DMS79 (cell line): ENCODE measurements at regions not wholly inside any gene's neighbourhood (a gene's known extent, or its start where the extent isn't known, plus 50 kb on each side); places are given as distances from the start of the nearest gene placed in this dataset.
"Not testable (repeated sequence)": the region's sequence is repeated elsewhere in the genome, so short reads cannot be mapped to it uniquely, and the experiment has no call there.

Source experiments
- DNase-seq: peaks from one replicate; lab custom pipeline; 2025; lab: John Stamatoyannopoulos, UW

DNA sequence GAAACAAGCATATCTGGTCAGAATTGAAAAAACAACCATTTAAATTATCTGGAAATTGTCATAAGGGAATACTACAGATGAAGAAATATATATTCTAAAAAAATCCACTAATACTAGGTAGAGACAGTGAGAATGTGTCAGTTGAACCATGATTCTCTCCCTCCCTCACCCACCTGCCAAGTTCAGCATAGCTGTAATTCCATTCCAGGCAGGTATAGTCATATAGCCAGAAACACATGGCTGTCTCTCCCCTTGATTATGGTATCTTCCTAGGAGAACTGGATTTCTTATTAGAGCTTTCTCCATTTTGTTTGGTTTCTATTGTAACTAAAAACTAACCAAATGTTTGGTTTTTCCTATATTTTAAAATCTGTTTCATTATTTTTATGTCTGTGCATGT is 509.2 kb downstream of the CDH10 start:
- no peak for DNase-seq

DNA sequence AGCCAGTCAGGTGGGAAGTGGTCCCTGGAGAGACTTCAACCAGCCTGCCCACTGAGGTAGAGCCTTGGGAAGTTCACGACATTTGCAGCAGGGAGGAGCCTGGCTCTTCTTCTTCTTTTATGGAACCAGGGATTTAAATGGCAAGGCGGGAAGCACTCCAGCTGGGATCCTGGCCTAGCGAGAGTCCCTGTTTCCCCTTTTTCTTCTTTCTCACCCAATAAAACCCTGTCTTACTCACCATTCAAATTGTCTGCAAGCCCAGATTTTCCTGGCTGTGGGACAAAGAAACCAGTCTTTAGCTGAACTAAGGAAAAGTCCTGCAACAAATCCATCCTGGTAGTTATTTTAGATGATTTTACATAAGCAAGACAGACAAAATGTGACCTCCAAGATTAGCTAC is 503.7 kb downstream of the CDH10 start:
- DNase-seq: no peak

- no peak for DNase-seq
These were observed 502.4 kb downstream of the CDH10 start for GRCh38 chr5:24142341-24142740.

GRCh38 chr5:24145806-24146205 is 499.0 kb downstream of the CDH10 start:
- DNase-seq: no peak

DNA sequence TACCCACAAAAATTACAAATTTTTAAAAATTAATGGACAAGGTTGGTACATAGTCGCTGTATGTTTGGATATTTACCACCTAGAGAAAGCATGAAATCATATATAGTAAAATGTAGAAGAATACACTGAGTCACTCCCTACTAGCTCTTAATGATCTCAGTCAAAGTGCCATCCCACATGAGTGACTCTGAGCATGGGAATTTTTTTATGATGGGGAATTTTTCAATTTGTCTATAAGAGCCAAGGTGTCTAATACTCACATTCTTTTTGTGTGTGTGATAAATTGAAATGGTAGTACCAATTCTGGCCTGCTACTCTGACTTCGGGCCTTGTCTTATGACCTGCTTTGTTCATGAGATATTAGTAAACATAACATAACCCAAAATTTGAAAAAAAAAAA is 483.2 kb downstream of the CDH10 start:
- DNase-seq: no peak

GRCh38 chr5:24162343-24162742 is 482.4 kb downstream of the CDH10 start:
- no peak for DNase-seq

DNA sequence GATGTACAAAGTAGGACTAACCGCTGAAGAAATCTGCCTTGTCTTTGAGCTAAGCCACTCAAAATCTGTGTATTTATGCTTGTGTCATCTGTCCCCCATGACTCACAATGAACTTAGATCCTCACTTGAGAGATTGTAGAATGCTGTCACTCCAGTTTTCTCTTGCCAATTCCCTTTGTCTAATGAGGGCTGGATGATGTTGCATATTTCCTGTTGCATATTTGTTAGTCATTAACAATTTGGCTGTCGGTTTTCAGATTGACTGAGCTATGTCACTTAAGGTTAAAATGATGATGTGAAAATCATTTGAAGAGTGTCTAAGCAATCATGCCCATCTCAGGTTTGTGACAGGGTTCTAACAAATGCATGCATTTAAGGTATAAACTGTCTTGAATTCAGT is 481.7 kb downstream of the CDH10 start:
- no peak for DNase-seq

GRCh38 chr5:24167806-24168205 is 477.0 kb downstream of the CDH10 start:
- DNase-seq: no peak

DNA sequence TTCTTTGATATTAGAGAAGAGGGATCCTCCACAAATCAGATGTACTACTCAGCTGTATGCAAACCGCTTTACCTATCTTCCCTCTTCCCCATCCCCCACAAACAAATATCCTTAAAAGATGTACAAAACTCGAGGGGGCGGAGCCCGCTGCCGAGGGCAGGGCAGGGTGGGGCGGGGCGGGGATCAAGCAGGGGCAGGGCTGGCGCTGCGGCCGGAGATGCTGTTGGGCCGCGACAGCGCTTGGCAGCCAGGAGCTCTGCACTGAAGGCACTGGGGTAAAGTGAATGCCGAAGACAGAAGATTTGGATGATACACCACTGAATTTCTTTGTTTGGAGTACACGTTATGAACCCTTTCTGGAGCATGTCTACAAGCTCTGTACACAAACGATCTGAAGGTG is 474.8 kb downstream of the CDH10 start:
- DNase-seq: no peak

DNA sequence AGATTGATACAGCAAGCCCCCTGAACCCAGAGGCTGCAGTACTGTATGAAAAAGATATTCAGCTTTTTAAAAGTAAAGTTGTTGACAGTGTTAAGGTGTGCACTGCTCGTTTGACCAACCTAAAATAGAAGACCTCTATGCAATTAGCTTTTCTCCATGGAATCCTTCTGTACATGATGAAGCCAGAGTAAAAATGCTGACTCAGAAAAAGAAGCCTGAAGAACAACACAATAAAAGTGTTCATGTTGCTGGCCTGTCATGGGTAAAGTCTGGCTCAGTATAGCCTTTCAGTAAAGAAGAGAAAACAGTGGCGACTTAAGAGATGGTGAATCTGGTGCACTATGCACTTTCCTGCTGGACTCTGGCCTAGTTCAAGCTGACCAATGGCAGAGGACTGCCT is 473.8 kb downstream of the CDH10 start:
- DNase-seq: not testable (repeated sequence)

DNA sequence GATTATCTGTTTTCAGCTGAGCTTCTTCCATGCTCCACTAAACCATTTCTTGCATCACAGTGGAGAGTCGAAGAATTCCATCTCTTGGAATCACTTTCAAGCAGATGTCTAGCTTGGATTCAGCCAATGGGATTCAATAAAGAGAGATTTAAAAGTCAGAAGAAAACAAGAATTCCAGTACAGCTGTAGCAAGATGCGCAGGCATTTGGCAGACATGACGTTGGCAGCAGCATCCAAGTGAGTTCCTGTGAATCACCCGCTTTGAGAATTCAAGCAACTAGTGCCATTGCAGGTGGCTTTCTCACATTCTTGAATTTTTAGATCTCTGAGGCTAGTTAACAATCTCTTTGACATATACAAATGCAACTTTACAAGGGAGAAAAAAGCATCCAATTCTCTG is 467.0 kb downstream of the CDH10 start:
- DNase-seq: no peak

DNA sequence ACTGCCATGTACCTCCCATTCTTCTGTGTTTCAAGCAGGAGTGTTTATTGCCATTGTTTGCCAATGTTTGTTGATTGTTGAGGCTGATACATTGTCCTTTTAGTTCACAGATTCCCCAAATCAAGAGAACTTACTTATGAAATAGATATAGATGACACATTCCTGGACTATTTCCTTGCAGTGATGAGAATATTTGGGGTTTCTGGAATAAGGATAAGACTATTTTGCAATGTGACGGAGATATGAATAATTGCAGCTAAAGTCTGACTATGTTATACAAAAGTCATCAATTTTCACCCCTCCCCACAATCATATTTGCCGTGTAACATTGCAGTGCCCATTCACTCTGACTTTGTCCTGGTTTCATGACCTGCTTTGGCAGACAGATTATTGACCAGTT is 460.8 kb downstream of the CDH10 start:
- DNase-seq: no peak

GRCh38 chr5:24188216-24188925 is 456.4 kb downstream of the CDH10 start:
- no peak for DNase-seq

DNA sequence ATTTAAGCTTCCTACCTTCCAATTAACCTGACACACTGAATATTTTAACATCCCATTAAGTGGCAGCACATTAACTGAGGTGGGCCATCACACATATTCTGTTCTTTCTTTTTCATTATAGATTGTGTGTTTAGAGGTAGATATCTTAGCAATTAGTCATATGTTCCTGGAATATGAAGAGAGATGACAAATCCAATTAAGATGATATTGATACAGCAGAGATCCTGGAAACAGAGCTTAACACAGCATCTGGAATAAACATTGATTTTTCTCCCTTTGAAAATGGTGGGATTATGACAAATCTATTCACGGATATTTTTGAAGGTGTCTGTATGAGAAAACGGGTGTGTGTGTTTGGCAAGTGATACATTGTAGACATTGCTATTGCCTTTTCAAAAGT is 448.0 kb downstream of the CDH10 start:
- no peak for DNase-seq

- DNase-seq: no peak
These were observed 436.1 kb downstream of the CDH10 start for GRCh38 chr5:24208686-24209106.

GRCh38 chr5:24215114-24215513 is 429.7 kb downstream of the CDH10 start:
- DNase-seq: no peak

- no peak for DNase-seq
These were observed 421.9 kb downstream of the CDH10 start for GRCh38 chr5:24222876-24223275.

DNA sequence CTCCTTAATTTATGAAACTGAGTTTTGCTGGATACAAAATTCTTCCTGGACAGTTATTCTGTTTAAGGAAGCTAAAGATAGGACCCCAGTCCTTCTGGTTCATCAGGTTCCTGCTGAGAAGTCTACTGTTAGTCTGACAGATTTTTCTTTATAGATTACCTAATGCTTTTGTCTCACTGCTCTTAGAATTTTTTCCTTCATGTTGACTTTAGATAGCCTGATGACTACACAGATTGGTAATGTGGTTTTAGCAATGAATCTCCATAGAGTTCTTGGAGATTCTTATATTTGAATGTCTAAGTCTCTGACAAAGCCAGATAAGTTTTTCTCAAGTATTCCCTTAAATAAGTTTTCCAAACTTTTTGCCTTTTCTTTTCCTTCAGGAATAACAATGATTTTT is 419.7 kb downstream of the CDH10 start:
- DNase-seq: no peak

- no peak for DNase-seq
These were observed 418.3 kb downstream of the CDH10 start for GRCh38 chr5:24226479-24226878.

DNA sequence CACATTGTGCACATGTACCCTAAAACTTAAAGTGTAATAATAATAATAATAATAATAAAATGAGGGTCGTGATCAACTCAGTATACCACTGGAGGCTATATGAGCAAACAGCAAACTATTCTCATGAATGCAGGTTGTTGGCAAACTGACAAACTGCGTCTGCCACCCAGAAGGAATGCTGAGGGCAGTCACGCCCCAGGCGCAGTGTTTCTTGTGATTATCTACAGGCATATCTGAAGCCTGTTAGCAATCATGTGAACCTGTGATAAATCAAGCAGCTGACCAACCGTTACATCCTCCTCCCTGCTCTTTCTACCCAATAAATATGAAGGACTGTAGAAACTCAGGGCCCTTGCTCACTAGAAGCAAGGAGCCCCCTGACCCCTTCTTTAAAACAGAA is 416.9 kb downstream of the CDH10 start:
- DNase-seq: not testable (repeated sequence)

- no peak for DNase-seq
These were observed 412.7 kb downstream of the CDH10 start for GRCh38 chr5:24232041-24232440.

- no peak for DNase-seq
These were observed 411.8 kb downstream of the CDH10 start for GRCh38 chr5:24232929-24233498.

DNA sequence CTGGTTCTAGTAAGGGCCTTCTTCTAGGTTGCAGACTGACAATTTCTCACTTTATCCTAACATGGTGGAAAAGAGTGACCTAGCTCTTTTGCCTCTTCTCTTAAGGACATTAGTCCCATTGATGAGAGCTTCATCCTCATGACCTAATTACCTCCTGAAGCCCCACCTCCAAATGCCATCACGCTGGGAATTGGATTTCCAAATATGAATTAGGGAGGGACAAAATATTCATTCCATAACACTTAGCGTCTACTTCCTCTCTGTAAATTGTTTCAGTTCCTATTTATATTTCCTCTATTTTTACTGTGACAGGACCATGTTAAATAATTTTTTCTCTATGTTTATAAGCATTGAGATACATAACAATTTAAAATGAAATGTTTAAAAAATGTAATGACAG is 408.8 kb downstream of the CDH10 start:
- no peak for DNase-seq

GRCh38 chr5:24245821-24246220 is 399.0 kb downstream of the CDH10 start:
- DNase-seq: no peak
